K562 (cell line): ENCODE measurements at regions not wholly inside any gene's neighbourhood (a gene's known extent, or its start where the extent isn't known, plus 50 kb on each side); places are given as distances from the start of the nearest gene placed in this dataset.

ENCODE experiments used
- CREB3 ChIP-seq: fragments of 450-650 bp; conservative IDR thresholded peaks from 2 replicates; pipeline ENCODE4 v1.6.1; 2016; ENCODE audit warnings: missing genetic modification characterization, low read depth, mild to moderate bottlenecking, missing compliant biosample characterization, moderate library complexity
- CTCF ChIP-seq, 3 experiments: IDR thresholded peaks in 2 of 3; conservative IDR thresholded peaks in 1 of 3; 2 replicates each; pipeline ENCODE4 v1.5.1; 2011 to 2012; ENCODE audit warnings: low read length in 3 of 3, mild to moderate bottlenecking in 3 of 3, control low read depth in 2 of 3, improper control_type of control experiment in 1 of 3, inconsistent platforms in 1 of 3, low read depth in 1 of 3, mixed read lengths in 1 of 3, moderate library complexity in 1 of 3; ENCODE audit not compliant: insufficient read depth in 2 of 3
- NR2C2 ChIP-seq, 2 experiments: fragments of 200-800 bp in 1 of 2; sonication (Bioruptor generic) in 1 of 2; sonication (generic) in 1 of 2; formaldehyde crosslinking in 1 of 2; IDR thresholded peaks; 2 replicates each; pipeline versions ENCODE4 v1.6.1 to v1.8.0; 2016 to 2022; ENCODE audit warnings: mild to moderate bottlenecking in 1 of 2, missing compliant biosample characterization in 1 of 2, missing genetic modification characterization in 1 of 2, missing genetic modification reagents in 1 of 2
- POLR2A ChIP-seq: fragments of 450-650 bp; conservative IDR thresholded peaks from 2 replicates; pipeline ENCODE4 v1.6.1; 2016
- RBM25 ChIP-seq: fragments of 200-400 bp; formaldehyde crosslinking; IDR thresholded peaks from 2 replicates; pipeline ENCODE4 v1.6.1; 2018; ENCODE audit warnings: low read length, low read depth, moderate library complexity; ENCODE audit not compliant: severe bottlenecking
- SMAD3 ChIP-seq: fragments of 450-650 bp; formaldehyde crosslinking; conservative IDR thresholded peaks from 2 replicates; pipeline ENCODE4 v1.4.0; 2020; ENCODE audit warnings: mild to moderate bottlenecking
- TSHZ1 ChIP-seq: fragments of 250-450 bp; sonication (Bioruptor Pico); IDR thresholded peaks from 2 replicates; pipeline ENCODE4 v1.4.0; 2020; ENCODE audit warnings: mild to moderate bottlenecking, moderate library complexity
- ZC3H4 ChIP-seq: sonication (generic); formaldehyde crosslinking; IDR thresholded peaks from 2 replicates; pipeline ENCODE4 v1.9.0; 2021; ENCODE audit warnings: missing genetic modification reagents, borderline replicate concordance
- ZNF766 ChIP-seq: fragments of 200-800 bp; sonication (Bioruptor generic); conservative IDR thresholded peaks from 2 replicates; pipeline ENCODE4 v1.6.1; 2016; ENCODE audit warnings: missing genetic modification characterization, missing compliant biosample characterization

- no peak for TF ChIP-seq ZNF766 (CRISPR knock-in tag)
- no peak for TF ChIP-seq CTCF (IDR thresholded peaks at IDR 0.05 in 2 of 3, conservative IDR thresholded peaks at IDR 0.05 in 1 of 3; ENCODE audit: insufficient read depth in 2 of 3, low read depth in 1 of 3, low read length in 3 of 3)
- no peak for TF ChIP-seq CREB3 (tag)
- no peak for TF ChIP-seq POLR2A
- no peak for TF ChIP-seq TSHZ1 (CRISPR knock-in tag)
- TF ChIP-seq SMAD3 (CRISPR knock-in tag): no peak
- peak; percentile 88 for TF ChIP-seq RBM25
- no peak for TF ChIP-seq NR2C2 (CRISPR knock-in tag; IDR thresholded peaks at IDR 0.05)
- no peak for TF ChIP-seq NR2C2 (tag; IDR thresholded peaks at IDR 0.05)
- no peak for TF ChIP-seq ZC3H4 (CRISPR knock-in tag)
Observed at GRCh38 chr6:45739058-45739457, 276.6 kb downstream of the CLIC5 start.
